GM23338 (cell line): ENCODE measurements at regions not wholly inside any gene's neighbourhood (a gene's known extent, or its start where the extent isn't known, plus 50 kb on each side); places are given as distances from the start of the nearest gene placed in this dataset.

Source experiments
- ATAC-seq: fragments of 200-7000 bp; cut with Tn5 transposase; 3 replicates; pipeline ENCODE4 v1.9.1; 2020
- DNase-seq: peaks from one replicate; pipeline ENCODE4 v3.0.0-alpha.2; 2015; ENCODE audit warnings: low spot score
- H2AFZ ChIP-seq: fragments of 200-600 bp; sonication (generic); 2 replicates; pipeline ENCODE4 v1.8.0; 2016; ENCODE audit warnings: antibody characterized with exemption, mild to moderate bottlenecking, moderate library complexity
- H3F3A ChIP-seq: fragments of 200-600 bp; sonication (generic); replicated peaks from 2 replicates; pipeline ENCODE4 v1.8.0; 2017; ENCODE audit warnings: antibody characterized with exemption, mixed run types, low read depth
- H3K27ac ChIP-seq: fragments of 200-600 bp; sonication (generic); 2 replicates; pipeline ENCODE4 v1.6.1; 2016; ENCODE audit warnings: low read depth
- H3K27me3 ChIP-seq: fragments of 200-600 bp; sonication (generic); 2 replicates; pipeline ENCODE4 v1.8.0; 2016; ENCODE audit warnings: mild to moderate bottlenecking, mixed run types, moderate library complexity; ENCODE audit not compliant: insufficient read depth
- H3K36me3 ChIP-seq: fragments of 200-600 bp; sonication (generic); 2 replicates; pipeline ENCODE4 v1.8.0; 2016; ENCODE audit warnings: mild to moderate bottlenecking; ENCODE audit not compliant: insufficient read depth
- H3K4me1 ChIP-seq: fragments of 200-600 bp; sonication (generic); 2 replicates; pipeline ENCODE4 v1.8.0; 2016; ENCODE audit warnings: mild to moderate bottlenecking, moderate library complexity; ENCODE audit not compliant: insufficient read depth
- H3K4me2 ChIP-seq: fragments of 200-600 bp; sonication (generic); 2 replicates; pipeline ENCODE4 v1.7.1; 2017; ENCODE audit warnings: mixed run types
- H3K4me3 ChIP-seq: fragments of 200-600 bp; sonication (generic); 2 replicates; pipeline ENCODE4 v1.6.1; 2016; ENCODE audit warnings: mixed run types
- H3K79me2 ChIP-seq: fragments of 200-600 bp; sonication (generic); replicated peaks from 2 replicates; pipeline ENCODE4 v1.8.0; 2017; ENCODE audit warnings: mild to moderate bottlenecking; ENCODE audit not compliant: insufficient read depth
- H3K9me2 ChIP-seq: fragments of 200-600 bp; sonication (generic); 2 replicates; pipeline ENCODE4 v1.8.0; 2017; ENCODE audit not compliant: insufficient read depth
- H4K20me1 ChIP-seq: fragments of 200-600 bp; sonication (generic); replicated peaks from 2 replicates; pipeline ENCODE4 v1.8.0; 2017; ENCODE audit warnings: mild to moderate bottlenecking; ENCODE audit not compliant: insufficient read depth
- H3K27ac Mint-ChIP-seq: 2 replicates; pipeline ENCODE4 v1.8.0; 2020; ENCODE audit warnings: inconsistent platforms, mild to moderate bottlenecking, moderate library complexity, mixed read lengths
- H3K27me3 Mint-ChIP-seq: 3 replicates; pipeline ENCODE4 v1.8.0; 2022; ENCODE audit warnings: low read depth, mild to moderate bottlenecking, moderate library complexity, mixed read lengths, inconsistent platforms; ENCODE audit not compliant: insufficient read depth, poor library complexity
- H3K36me3 Mint-ChIP-seq: 3 replicates; pipeline ENCODE4 v1.8.0; 2021; ENCODE audit warnings: low read depth, mild to moderate bottlenecking, inconsistent platforms, moderate library complexity, mixed read lengths
- H3K4me1 Mint-ChIP-seq: 3 replicates; pipeline ENCODE4 v1.8.0; 2020; ENCODE audit warnings: mild to moderate bottlenecking, inconsistent platforms, mixed read lengths
- H3K4me3 Mint-ChIP-seq: 3 replicates; pipeline ENCODE4 v1.8.0; 2021; ENCODE audit warnings: moderate library complexity, mild to moderate bottlenecking, inconsistent platforms, mixed read lengths
- H3K9me3 Mint-ChIP-seq: 3 replicates; pipeline ENCODE4 v1.8.0; 2020; ENCODE audit warnings: moderate library complexity, mild to moderate bottlenecking, inconsistent platforms, mixed read lengths
- CREB1 ChIP-seq: fragments of 250-450 bp; sonication (Bioruptor Pico); IDR thresholded peaks from 2 replicates; pipeline ENCODE4 v1.5.0; 2020; ENCODE audit warnings: low read depth, mild to moderate bottlenecking, moderate library complexity
- EZH2phosphoT487 ChIP-seq: fragments of 200-600 bp; sonication (generic); IDR thresholded peaks from one replicate; pipeline ENCODE4 v1.8.1; 2018; ENCODE audit warnings: antibody characterized with exemption; ENCODE audit not compliant: unreplicated experiment
- JUNB ChIP-seq: IDR thresholded peaks from one replicate; pipeline ENCODE4 v1.6.1; 2016; ENCODE audit warnings: antibody characterized with exemption; ENCODE audit not compliant: unreplicated experiment
- NANOG ChIP-seq: IDR thresholded peaks from 2 replicates; pipeline ENCODE4 v1.6.1; 2016; ENCODE audit warnings: antibody characterized with exemption, borderline replicate concordance
- POLR2AphosphoS5 ChIP-seq: IDR thresholded peaks from 2 replicates; pipeline ENCODE4 v1.6.1; 2016; ENCODE audit warnings: antibody characterized with exemption, low read depth
- STAT1 ChIP-seq: IDR thresholded peaks from one replicate; pipeline ENCODE4 v1.6.1; 2016; ENCODE audit warnings: antibody characterized with exemption; ENCODE audit not compliant: unreplicated experiment
- ZNF114 ChIP-seq: fragments of 250-450 bp; sonication (Bioruptor Pico); IDR thresholded peaks from 2 replicates; pipeline ENCODE4 v1.5.0; 2020; ENCODE audit warnings: mild to moderate bottlenecking, moderate library complexity
- TF ChIP-seq, protein P1 (sequence below): IDR thresholded peaks from one replicate; pipeline ENCODE4 v1.6.1; 2018; ENCODE audit warnings: antibody characterized with exemption; ENCODE audit not compliant: unreplicated experiment
- TF ChIP-seq, protein P2 (sequence below): fragments of 250-450 bp; sonication (Bioruptor Pico); IDR thresholded peaks from 2 replicates; pipeline ENCODE4 v1.5.0; 2020; ENCODE audit warnings: mild to moderate bottlenecking, moderate library complexity
- TF ChIP-seq, protein P3 (sequence below): IDR thresholded peaks from 2 replicates; pipeline ENCODE4 v1.6.1; 2016; ENCODE audit warnings: antibody characterized with exemption

DNA sequence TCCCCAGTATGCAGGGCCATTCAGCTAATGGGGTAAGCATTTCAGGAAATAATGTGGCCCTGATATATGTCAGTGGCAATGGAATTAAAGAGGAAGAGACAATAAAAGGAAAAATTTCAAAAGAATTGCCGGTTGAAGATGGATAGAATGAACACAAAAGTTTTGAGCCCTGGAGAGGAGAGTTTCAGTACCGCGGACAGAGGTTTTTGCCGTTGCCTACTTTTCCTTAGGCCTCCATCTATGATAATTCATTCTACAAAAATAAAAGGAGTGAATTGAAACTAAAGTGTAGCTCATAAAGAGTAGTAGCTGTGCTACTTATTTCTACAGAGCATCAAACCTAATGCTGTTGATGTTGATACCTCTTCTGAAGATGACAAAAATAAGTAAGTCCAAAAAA lies 140.7 kb downstream of the RNASET2 start (continued):
- TF ChIP-seq, protein P1, sequence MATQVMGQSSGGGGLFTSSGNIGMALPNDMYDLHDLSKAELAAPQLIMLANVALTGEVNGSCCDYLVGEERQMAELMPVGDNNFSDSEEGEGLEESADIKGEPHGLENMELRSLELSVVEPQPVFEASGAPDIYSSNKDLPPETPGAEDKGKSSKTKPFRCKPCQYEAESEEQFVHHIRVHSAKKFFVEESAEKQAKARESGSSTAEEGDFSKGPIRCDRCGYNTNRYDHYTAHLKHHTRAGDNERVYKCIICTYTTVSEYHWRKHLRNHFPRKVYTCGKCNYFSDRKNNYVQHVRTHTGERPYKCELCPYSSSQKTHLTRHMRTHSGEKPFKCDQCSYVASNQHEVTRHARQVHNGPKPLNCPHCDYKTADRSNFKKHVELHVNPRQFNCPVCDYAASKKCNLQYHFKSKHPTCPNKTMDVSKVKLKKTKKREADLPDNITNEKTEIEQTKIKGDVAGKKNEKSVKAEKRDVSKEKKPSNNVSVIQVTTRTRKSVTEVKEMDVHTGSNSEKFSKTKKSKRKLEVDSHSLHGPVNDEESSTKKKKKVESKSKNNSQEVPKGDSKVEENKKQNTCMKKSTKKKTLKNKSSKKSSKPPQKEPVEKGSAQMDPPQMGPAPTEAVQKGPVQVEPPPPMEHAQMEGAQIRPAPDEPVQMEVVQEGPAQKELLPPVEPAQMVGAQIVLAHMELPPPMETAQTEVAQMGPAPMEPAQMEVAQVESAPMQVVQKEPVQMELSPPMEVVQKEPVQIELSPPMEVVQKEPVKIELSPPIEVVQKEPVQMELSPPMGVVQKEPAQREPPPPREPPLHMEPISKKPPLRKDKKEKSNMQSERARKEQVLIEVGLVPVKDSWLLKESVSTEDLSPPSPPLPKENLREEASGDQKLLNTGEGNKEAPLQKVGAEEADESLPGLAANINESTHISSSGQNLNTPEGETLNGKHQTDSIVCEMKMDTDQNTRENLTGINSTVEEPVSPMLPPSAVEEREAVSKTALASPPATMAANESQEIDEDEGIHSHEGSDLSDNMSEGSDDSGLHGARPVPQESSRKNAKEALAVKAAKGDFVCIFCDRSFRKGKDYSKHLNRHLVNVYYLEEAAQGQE = peak; percentile 78
- no peak for TF ChIP-seq ZNF114 (CRISPR knock-in tag)
- no peak for TF ChIP-seq EZH2phosphoT487
- no peak for TF ChIP-seq NANOG
- TF ChIP-seq CREB1 (CRISPR knock-in tag) = no peak

DNA sequence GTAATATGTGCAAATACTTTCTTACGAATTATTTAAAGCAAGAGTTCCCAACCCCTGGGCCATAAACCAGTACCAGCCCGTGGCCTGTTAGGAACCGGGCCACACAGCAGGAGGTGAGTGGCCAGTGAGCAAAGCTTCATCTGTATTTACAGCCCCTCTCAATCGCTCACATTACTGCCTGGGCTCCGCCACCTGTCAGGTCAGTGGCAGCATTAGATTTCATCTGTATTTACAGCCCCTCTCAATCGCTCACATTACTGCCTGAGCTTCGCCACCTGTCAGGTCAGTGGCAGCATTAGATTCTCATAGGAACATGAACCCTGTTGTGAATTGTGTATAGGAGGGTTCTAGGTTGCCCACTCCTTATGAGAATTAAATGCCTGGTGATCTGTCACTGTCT lies 142.0 kb downstream of the RNASET2 start:
- Mint-ChIP-seq H3K36me3 (no peaks in the 10 kb centered on the region), H3K27me3 (no peaks in the 10 kb centered on the region), H3K4me1 (no peaks in the 10 kb centered on the region), H3K4me3 (no peak overlapping the region), H3K27ac (no peak overlapping the region), H3K9me3 (no peaks in the 10 kb centered on the region)
- Histone ChIP-seq H3F3A (no peaks in the 10 kb centered on the region), H3K4me3 (no peak overlapping the region), H3K79me2 (no peaks in the 10 kb centered on the region), H3K9me2 (no peaks in the 10 kb centered on the region), H2AFZ (no peak overlapping the region), H3K27ac (no peak overlapping the region), H4K20me1 (no peaks in the 10 kb centered on the region; the same call in 1 of the 2 replicates), H3K36me3 (no peaks in the 10 kb centered on the region), H3K27me3 (no peaks in the 10 kb centered on the region), H3K4me1 (no peaks in the 10 kb centered on the region), H3K4me2 (no peak overlapping the region)
- TF ChIP-seq, protein P1 = no peak
- TF ChIP-seq ZNF114 (CRISPR knock-in tag) (no peak), STAT1 (no peak), POLR2AphosphoS5 (no peak), JUNB (no peak), NANOG (no peak)
- TF ChIP-seq, protein P2, sequence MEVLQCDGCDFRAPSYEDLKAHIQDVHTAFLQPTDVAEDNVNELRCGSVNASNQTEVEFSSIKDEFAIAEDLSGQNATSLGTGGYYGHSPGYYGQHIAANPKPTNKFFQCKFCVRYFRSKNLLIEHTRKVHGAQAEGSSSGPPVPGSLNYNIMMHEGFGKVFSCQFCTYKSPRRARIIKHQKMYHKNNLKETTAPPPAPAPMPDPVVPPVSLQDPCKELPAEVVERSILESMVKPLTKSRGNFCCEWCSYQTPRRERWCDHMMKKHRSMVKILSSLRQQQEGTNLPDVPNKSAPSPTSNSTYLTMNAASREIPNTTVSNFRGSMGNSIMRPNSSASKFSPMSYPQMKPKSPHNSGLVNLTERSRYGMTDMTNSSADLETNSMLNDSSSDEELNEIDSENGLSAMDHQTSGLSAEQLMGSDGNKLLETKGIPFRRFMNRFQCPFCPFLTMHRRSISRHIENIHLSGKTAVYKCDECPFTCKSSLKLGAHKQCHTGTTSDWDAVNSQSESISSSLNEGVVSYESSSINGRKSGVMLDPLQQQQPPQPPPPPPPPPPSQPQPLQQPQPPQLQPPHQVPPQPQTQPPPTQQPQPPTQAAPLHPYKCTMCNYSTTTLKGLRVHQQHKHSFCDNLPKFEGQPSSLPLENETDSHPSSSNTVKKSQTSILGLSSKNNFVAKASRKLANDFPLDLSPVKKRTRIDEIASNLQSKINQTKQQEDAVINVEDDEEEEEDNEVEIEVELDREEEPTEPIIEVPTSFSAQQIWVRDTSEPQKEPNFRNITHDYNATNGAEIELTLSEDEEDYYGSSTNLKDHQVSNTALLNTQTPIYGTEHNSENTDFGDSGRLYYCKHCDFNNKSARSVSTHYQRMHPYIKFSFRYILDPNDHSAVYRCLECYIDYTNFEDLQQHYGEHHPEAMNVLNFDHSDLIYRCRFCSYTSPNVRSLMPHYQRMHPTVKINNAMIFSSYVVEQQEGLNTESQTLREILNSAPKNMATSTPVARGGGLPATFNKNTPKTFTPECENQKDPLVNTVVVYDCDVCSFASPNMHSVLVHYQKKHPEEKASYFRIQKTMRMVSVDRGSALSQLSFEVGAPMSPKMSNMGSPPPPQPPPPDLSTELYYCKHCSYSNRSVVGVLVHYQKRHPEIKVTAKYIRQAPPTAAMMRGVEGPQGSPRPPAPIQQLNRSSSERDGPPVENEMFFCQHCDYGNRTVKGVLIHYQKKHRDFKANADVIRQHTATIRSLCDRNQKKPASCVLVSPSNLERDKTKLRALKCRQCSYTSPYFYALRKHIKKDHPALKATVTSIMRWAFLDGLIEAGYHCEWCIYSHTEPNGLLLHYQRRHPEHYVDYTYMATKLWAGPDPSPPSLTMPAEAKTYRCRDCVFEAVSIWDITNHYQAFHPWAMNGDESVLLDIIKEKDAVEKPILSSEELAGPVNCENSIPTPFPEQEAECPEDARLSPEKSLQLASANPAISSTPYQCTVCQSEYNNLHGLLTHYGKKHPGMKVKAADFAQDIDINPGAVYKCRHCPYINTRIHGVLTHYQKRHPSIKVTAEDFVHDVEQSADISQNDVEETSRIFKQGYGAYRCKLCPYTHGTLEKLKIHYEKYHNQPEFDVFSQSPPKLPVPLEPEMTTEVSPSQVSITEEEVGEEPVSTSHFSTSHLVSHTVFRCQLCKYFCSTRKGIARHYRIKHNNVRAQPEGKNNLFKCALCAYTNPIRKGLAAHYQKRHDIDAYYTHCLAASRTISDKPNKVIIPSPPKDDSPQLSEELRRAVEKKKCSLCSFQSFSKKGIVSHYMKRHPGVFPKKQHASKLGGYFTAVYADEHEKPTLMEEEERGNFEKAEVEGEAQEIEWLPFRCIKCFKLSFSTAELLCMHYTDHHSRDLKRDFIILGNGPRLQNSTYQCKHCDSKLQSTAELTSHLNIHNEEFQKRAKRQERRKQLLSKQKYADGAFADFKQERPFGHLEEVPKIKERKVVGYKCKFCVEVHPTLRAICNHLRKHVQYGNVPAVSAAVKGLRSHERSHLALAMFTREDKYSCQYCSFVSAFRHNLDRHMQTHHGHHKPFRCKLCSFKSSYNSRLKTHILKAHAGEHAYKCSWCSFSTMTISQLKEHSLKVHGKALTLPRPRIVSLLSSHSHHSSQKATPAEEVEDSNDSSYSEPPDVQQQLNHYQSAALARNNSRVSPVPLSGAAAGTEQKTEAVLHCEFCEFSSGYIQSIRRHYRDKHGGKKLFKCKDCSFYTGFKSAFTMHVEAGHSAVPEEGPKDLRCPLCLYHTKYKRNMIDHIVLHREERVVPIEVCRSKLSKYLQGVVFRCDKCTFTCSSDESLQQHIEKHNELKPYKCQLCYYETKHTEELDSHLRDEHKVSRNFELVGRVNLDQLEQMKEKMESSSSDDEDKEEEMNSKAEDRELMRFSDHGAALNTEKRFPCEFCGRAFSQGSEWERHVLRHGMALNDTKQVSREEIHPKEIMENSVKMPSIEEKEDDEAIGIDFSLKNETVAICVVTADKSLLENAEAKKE = no peak
- TF ChIP-seq, protein P3, sequence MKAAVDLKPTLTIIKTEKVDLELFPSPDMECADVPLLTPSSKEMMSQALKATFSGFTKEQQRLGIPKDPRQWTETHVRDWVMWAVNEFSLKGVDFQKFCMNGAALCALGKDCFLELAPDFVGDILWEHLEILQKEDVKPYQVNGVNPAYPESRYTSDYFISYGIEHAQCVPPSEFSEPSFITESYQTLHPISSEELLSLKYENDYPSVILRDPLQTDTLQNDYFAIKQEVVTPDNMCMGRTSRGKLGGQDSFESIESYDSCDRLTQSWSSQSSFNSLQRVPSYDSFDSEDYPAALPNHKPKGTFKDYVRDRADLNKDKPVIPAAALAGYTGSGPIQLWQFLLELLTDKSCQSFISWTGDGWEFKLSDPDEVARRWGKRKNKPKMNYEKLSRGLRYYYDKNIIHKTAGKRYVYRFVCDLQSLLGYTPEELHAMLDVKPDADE = no peak
- ATAC-seq = no peak
- DNase-seq = no peak
